ENCODE measurements at regions not wholly inside any gene's neighbourhood (a gene's known extent, or its start where the extent isn't known, plus 50 kb on each side); places are given as distances from the start of the nearest gene placed in this dataset.

- no peak overlapping the region for H3K27ac ChIP-seq (ENCODE audit: low read depth, low read length)
- no peak overlapping the region for H3K4me3 Mint-ChIP-seq
- no peaks in the 10 kb centered on the region for H3K27me3 ChIP-seq (ENCODE audit: insufficient read depth, low read length, poor library complexity, severe bottlenecking)
- H3K36me3 ChIP-seq (ENCODE audit: insufficient read depth, low read length), result no peaks in the 10 kb centered on the region
- H3K9me3 Mint-ChIP-seq, result peaks cover 2 to 31% (median 8%) of the 10 kb centered on the region in 5 donors
- H3K9me3 ChIP-seq (ENCODE audit: low read length), result no peaks in the 10 kb centered on the region
- no peaks in the 10 kb centered on the region for H3K4me1 Mint-ChIP-seq
- CTCF ChIA-PET, result no interaction called here
- no peaks in the 10 kb centered on the region for H3K36me3 Mint-ChIP-seq
- DNase-seq, result no peak
- H3K27ac Mint-ChIP-seq, result no peak overlapping the region
- no peaks in the 10 kb centered on the region for H3K4me1 ChIP-seq (ENCODE audit: insufficient read depth, low read length)
- POLR2A ChIA-PET, result no interaction called here
- no peak overlapping the region for H3K4me3 ChIP-seq (ENCODE audit: low read length)
- H3K27me3 Mint-ChIP-seq, result no peaks in the 10 kb centered on the region
Observed at GRCh38 chr5:15234366-15234765, 265.6 kb upstream of the FBXL7 start.

GRCh38 chr5:15233566-15233965 is 266.4 kb upstream of the FBXL7 start:
- H3K4me3 ChIP-seq (ENCODE audit: low read length), result no peak overlapping the region
- no peaks in the 10 kb centered on the region for H3K4me1 ChIP-seq (ENCODE audit: insufficient read depth, low read length)
- Mint-ChIP-seq H3K27me3 (no peaks in the 10 kb centered on the region), H3K36me3 (no peaks in the 10 kb centered on the region), H3K4me3 (no peak overlapping the region), H3K27ac (no peak overlapping the region), H3K4me1 (no peaks in the 10 kb centered on the region), H3K9me3 (peaks cover 0 to 25% (median 9%) of the 10 kb centered on the region in 5 donors)
- H3K9me3 ChIP-seq (ENCODE audit: low read length), result no peaks in the 10 kb centered on the region
- H3K36me3 ChIP-seq (ENCODE audit: insufficient read depth, low read length), result no peaks in the 10 kb centered on the region
- no peaks in the 10 kb centered on the region for H3K27me3 ChIP-seq (ENCODE audit: insufficient read depth, low read length, poor library complexity, severe bottlenecking)
- POLR2A ChIA-PET, result no interaction called here
- CTCF ChIA-PET, result no interaction called here
- DNase-seq, result no peak
- H3K27ac ChIP-seq (ENCODE audit: low read depth, low read length), result no peak overlapping the region

- ChIA-PET POLR2A (no interaction called here), CTCF (no interaction called here)
- H3K9me3 ChIP-seq (ENCODE audit: low read length), result no peaks in the 10 kb centered on the region
- H3K4me3 ChIP-seq (ENCODE audit: low read length), result no peak overlapping the region
- no peaks in the 10 kb centered on the region for H3K27me3 ChIP-seq (ENCODE audit: insufficient read depth, low read length, poor library complexity, severe bottlenecking)
- no peak overlapping the region for H3K27ac Mint-ChIP-seq
- H3K27ac ChIP-seq (ENCODE audit: low read depth, low read length), result no peak overlapping the region
- no peaks in the 10 kb centered on the region for H3K36me3 ChIP-seq (ENCODE audit: insufficient read depth, low read length)
- no peaks in the 10 kb centered on the region for H3K4me1 ChIP-seq (ENCODE audit: insufficient read depth, low read length)
- no peaks in the 10 kb centered on the region for H3K4me1 Mint-ChIP-seq
- no peaks in the 10 kb centered on the region for H3K27me3 Mint-ChIP-seq
- no peaks in the 10 kb centered on the region for H3K36me3 Mint-ChIP-seq
- H3K9me3 Mint-ChIP-seq, result peaks cover 6 to 15% (median 11%) of the 10 kb centered on the region in 5 donors
- no peak overlapping the region for H3K4me3 Mint-ChIP-seq
- no peak for DNase-seq
Observed at GRCh38 chr5:15222156-15222555, 277.8 kb upstream of the FBXL7 start.

DNA sequence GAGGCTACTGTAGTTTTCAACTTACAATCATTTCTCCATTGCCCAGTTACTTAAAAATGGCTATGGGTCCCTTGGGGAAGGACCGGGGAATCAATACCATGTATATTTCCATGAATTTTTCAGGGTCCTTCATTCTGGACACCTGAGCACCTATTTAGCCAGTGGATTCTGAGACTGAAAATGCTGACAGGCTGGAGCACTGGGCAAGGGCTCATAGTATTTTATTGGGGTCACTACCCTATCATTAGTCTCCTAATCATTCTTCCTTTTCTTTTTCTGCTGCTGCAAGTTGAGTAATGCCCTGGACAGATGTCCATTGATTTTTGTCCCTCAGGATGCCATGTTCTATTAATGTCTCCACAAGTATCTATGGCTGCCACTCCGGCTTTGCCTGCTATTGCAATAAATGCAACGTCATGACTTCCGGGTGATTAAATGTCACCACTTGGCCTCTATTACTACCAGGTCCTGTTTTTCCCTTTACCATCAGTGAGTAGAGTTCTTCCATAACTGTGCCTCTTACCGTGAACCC is 279.3 kb upstream of the FBXL7 start:
- H3K9me3 ChIP-seq (ENCODE audit: low read length), result no peaks in the 10 kb centered on the region
- H3K4me1 Mint-ChIP-seq, result no peaks in the 10 kb centered on the region
- ChIA-PET POLR2A (no interaction called here), CTCF (no interaction called here)
- H3K27ac Mint-ChIP-seq, result no peak overlapping the region
- no peak overlapping the region for H3K4me3 Mint-ChIP-seq
- H3K27me3 Mint-ChIP-seq, result no peaks in the 10 kb centered on the region
- no peaks in the 10 kb centered on the region for H3K36me3 ChIP-seq (ENCODE audit: insufficient read depth, low read length)
- no peak for DNase-seq
- H3K27ac ChIP-seq (ENCODE audit: low read depth, low read length), result no peak overlapping the region
- no peaks in the 10 kb centered on the region for H3K27me3 ChIP-seq (ENCODE audit: insufficient read depth, low read length, poor library complexity, severe bottlenecking)
- no peak overlapping the region for H3K4me3 ChIP-seq (ENCODE audit: low read length)
- no peaks in the 10 kb centered on the region for H3K4me1 ChIP-seq (ENCODE audit: insufficient read depth, low read length)
- H3K9me3 Mint-ChIP-seq, result peaks cover 11 to 19% (median 13%) of the 10 kb centered on the region in 5 donors
- H3K36me3 Mint-ChIP-seq, result no peaks in the 10 kb centered on the region

DNA sequence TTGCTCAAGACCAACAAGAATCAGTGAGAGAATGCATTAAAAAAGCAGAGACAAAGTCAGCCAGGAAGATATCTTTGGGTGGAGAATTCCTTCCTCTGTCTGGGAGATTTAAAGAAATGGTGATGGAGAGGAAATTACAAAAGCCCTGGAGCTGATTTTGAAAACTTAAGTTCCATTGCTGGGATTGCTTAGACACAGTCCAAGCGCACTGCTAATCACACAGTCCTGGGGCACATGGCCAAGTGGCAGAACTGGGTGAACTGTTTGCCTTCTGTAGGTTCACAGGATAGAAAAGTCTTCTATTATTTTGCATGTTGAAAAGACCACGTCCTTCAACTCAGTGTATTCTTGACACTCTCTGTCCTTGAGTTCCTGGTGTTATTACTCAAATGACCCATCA is 284.9 kb upstream of the FBXL7 start:
- no peaks in the 10 kb centered on the region for H3K27me3 Mint-ChIP-seq
- ChIA-PET POLR2A (no interaction called here), CTCF (no interaction called here)
- no peaks in the 10 kb centered on the region for H3K4me1 ChIP-seq (ENCODE audit: insufficient read depth, low read length)
- H3K4me3 ChIP-seq (ENCODE audit: low read length), result no peak overlapping the region
- DNase-seq, result no peak
- H3K27ac ChIP-seq (ENCODE audit: low read depth, low read length), result no peak overlapping the region
- no peaks in the 10 kb centered on the region for H3K4me1 Mint-ChIP-seq
- H3K27me3 ChIP-seq (ENCODE audit: insufficient read depth, low read length, poor library complexity, severe bottlenecking), result no peaks in the 10 kb centered on the region
- peaks cover 8 to 25% (median 10%) of the 10 kb centered on the region in 5 donors for H3K9me3 Mint-ChIP-seq
- H3K9me3 ChIP-seq (ENCODE audit: low read length), result no peaks in the 10 kb centered on the region
- H3K27ac Mint-ChIP-seq, result no peak overlapping the region
- no peak overlapping the region for H3K4me3 Mint-ChIP-seq
- H3K36me3 ChIP-seq (ENCODE audit: insufficient read depth, low read length), result no peaks in the 10 kb centered on the region
- H3K36me3 Mint-ChIP-seq, result no peaks in the 10 kb centered on the region

DNA sequence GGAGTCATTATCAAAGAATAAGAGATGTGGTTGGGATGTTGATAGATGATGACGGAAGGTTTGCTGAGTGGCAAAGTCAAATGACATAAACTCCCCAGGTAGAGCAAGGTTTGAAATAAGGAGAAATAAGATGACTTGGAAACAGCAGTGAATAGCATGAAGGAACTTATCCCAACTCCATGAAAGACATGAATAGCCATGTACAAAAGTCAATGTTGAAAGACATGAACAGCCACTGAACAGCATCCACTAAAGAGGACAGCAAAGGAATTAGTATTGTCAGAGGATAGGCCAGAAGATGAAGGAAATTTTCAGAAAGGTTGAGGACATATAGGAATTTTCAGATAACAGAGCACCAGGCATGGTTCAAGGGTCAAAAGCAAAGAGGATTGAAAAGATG is 286.0 kb upstream of the FBXL7 start:
- Mint-ChIP-seq H3K9me3 (peaks cover 8 to 30% (median 10%) of the 10 kb centered on the region in 5 donors), H3K36me3 (no peaks in the 10 kb centered on the region), H3K4me3 (no peak overlapping the region), H3K27me3 (no peaks in the 10 kb centered on the region), H3K4me1 (no peaks in the 10 kb centered on the region), H3K27ac (no peak overlapping the region)
- DNase-seq, result no peak
- Histone ChIP-seq H3K27ac (ENCODE audit: low read depth, low read length) (no peak overlapping the region), H3K36me3 (ENCODE audit: insufficient read depth, low read length) (no peaks in the 10 kb centered on the region), H3K27me3 (ENCODE audit: insufficient read depth, low read length, poor library complexity, severe bottlenecking) (no peaks in the 10 kb centered on the region), H3K4me1 (ENCODE audit: insufficient read depth, low read length) (no peaks in the 10 kb centered on the region), H3K9me3 (ENCODE audit: low read length) (no peaks in the 10 kb centered on the region), H3K4me3 (ENCODE audit: low read length) (no peak overlapping the region)
- POLR2A ChIA-PET, result no interaction called here
- CTCF ChIA-PET, result no interaction called here

DNA sequence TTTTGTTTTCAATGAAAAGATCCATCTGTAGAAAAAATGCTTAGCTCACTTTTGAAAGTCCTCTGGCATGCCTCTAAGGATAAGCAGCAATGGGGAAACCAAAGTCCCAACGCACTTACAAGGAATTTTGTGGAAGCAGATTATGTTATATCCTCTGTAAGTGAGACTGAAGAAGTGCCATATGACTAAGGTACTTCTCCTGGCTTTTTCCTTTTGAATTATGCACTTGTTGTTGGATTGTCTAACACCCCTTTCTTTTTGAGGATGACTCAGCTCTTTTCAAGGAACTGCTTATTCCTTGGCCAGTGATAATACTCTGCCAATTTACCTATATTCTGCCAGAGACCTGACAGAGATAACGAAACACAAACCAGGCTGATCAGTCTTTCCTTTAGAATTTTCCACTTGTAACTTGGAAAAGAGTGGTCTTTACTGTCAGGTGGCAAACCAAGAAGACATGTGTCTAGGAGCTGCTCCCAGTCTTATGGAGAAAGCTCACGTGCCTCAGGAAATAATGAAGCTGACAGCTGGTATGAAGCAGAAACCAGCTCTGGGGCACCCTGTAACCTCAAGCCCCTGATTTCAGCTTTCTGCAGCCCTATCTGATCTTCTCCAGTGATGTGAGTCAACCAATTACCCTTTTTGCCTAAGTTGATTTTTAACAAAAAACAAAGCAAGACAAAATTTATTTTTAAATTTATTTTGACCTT is 290.8 kb upstream of the FBXL7 start:
- H3K27me3 ChIP-seq (ENCODE audit: insufficient read depth, low read length, poor library complexity, severe bottlenecking), result no peaks in the 10 kb centered on the region
- Mint-ChIP-seq H3K27ac (no peak overlapping the region), H3K36me3 (no peaks in the 10 kb centered on the region), H3K4me1 (no peaks in the 10 kb centered on the region), H3K27me3 (no peaks in the 10 kb centered on the region), H3K4me3 (no peak overlapping the region), H3K9me3 (peaks cover 1 to 38% (median 8%) of the 10 kb centered on the region in 5 donors)
- H3K4me1 ChIP-seq (ENCODE audit: insufficient read depth, low read length), result no peaks in the 10 kb centered on the region
- H3K9me3 ChIP-seq (ENCODE audit: low read length), result no peaks in the 10 kb centered on the region
- no peak for DNase-seq
- no peak overlapping the region for H3K27ac ChIP-seq (ENCODE audit: low read depth, low read length)
- ChIA-PET POLR2A (no interaction called here), CTCF (no interaction called here)
- H3K4me3 ChIP-seq (ENCODE audit: low read length), result no peak overlapping the region
- H3K36me3 ChIP-seq (ENCODE audit: insufficient read depth, low read length), result no peaks in the 10 kb centered on the region

DNA sequence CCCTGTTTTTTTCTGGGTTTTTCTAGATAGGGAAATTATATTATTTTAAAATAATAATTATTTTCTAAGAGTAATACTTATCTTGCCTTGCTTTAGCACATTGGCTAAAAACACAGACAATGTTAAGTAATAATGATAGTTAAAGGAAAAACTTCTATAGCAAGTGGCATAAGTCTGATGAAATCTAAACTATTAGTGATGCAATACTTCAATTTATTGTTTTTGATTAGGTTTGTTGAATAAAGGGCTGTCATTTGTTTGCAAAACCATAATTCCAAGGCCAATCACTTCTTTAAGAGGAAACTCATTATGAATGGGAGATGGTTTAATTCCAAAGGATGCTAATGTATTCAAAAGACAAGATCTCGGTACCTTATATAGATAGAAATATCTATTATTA is 293.8 kb upstream of the FBXL7 start:
- H3K27ac ChIP-seq (ENCODE audit: low read depth, low read length), result no peak overlapping the region
- no peaks in the 10 kb centered on the region for H3K27me3 ChIP-seq (ENCODE audit: insufficient read depth, low read length, poor library complexity, severe bottlenecking)
- Mint-ChIP-seq H3K4me3 (no peak overlapping the region), H3K27ac (no peak overlapping the region), H3K9me3 (peaks cover 9 to 41% (median 16%) of the 10 kb centered on the region in 5 donors), H3K4me1 (no peaks in the 10 kb centered on the region), H3K36me3 (no peaks in the 10 kb centered on the region), H3K27me3 (no peaks in the 10 kb centered on the region)
- H3K4me1 ChIP-seq (ENCODE audit: insufficient read depth, low read length), result no peaks in the 10 kb centered on the region
- CTCF ChIA-PET, result no interaction called here
- POLR2A ChIA-PET, result no interaction called here
- no peak overlapping the region for H3K4me3 ChIP-seq (ENCODE audit: low read length)
- no peaks in the 10 kb centered on the region for H3K9me3 ChIP-seq (ENCODE audit: low read length)
- H3K36me3 ChIP-seq (ENCODE audit: insufficient read depth, low read length), result no peaks in the 10 kb centered on the region
- no peak for DNase-seq
